Heart right ventricle (tissue), 16 donors: ENCODE measurements at regions not wholly inside any gene's neighbourhood (a gene's known extent, or its start where the extent isn't known, plus 50 kb on each side); places are given as distances from the start of the nearest gene placed in this dataset.

Source experiments
- ATAC-seq, 8 donors: fragments of 200-7000 bp; cut with Tn5 transposase; one replicate each; pipeline ENCODE4 v1.9.1; 2020; ENCODE audit warnings: mild to moderate bottlenecking in 8 of 8, moderate library complexity in 8 of 8, moderate number of reproducible peaks in 1 of 8
- DNase-seq, 2 donors: peaks; one replicate each; pipeline ENCODE4 v3.0.0-alpha.2; 2020
- H3K27ac ChIP-seq, 10 donors: fragments of 200-600 bp; sonication (generic) in 2 of 10; one replicate each; pipeline versions ENCODE4 v1.5.0 to v1.8.0; 2020 to 2022; ENCODE audit warnings: mild to moderate bottlenecking in 3 of 10
- H3K27me3 ChIP-seq, 7 donors: fragments of 200-600 bp; one replicate each; pipeline ENCODE4 v1.8.0; 2021 to 2022; ENCODE audit warnings: mild to moderate bottlenecking in 2 of 7
- H3K36me3 ChIP-seq, 9 donors: fragments of 200-600 bp; sonication (generic) in 1 of 9; one replicate each; pipeline versions ENCODE4 v1.5.0 to v1.8.0; 2020 to 2022; ENCODE audit warnings: mild to moderate bottlenecking in 2 of 9
- H3K4me1 ChIP-seq, 9 donors: fragments of 200-600 bp; sonication (generic) in 1 of 9; one replicate each; pipeline versions ENCODE4 v1.5.0 to v1.8.0; 2020 to 2022; ENCODE audit warnings: mild to moderate bottlenecking in 4 of 9
- H3K4me3 ChIP-seq, 10 donors: fragments of 200-600 bp; sonication (generic) in 2 of 10; one replicate each; pipeline versions ENCODE4 v1.5.0 to v1.8.0; 2020 to 2022; ENCODE audit warnings: mild to moderate bottlenecking in 7 of 10, moderate library complexity in 2 of 10
- H3K9me3 ChIP-seq, 11 donors: fragments of 200-600 bp in 10 of 11; sonication (generic) in 2 of 11; one replicate each; pipeline versions ENCODE4 v1.5.0 to v1.8.0; 2013 to 2022; ENCODE audit warnings: mild to moderate bottlenecking in 2 of 11, control low read depth in 1 of 11, moderate library complexity in 1 of 11
- CTCF ChIP-seq, 9 donors: fragments of 200-600 bp; sonication (generic) in 2 of 9; IDR thresholded peaks; one replicate each; pipeline versions ENCODE4 v1.5.0 to v1.8.0; 2021 to 2022; ENCODE audit warnings: antibody characterized with exemption in 9 of 9, mild to moderate bottlenecking in 5 of 9, moderate library complexity in 1 of 9
- WGBS, 2 donors: extraction: QIAGEN DNeasy Blood & Tissue Kit; methylation state at CpG; one replicate each; pipeline ENCODE4 v1.1.7; 2013; ENCODE audit warnings: inconsistent platforms in 1 of 2; 5-methylcytosine and 5-hydroxymethylcytosine counted together
- intact Hi-C, 10 donors: fragments of 100-400 bp; cut with DNase I; formaldehyde crosslinking; loops; one replicate each; pipeline versions ENCODE4 v1.11.1 to v1.14.2; 2022
- donor health status: Arrhythmogenic right ventricular cardiomyopathy.
- donor health status: ischemic (EF 13 %, LVEDD 7.1; RV severe dilation, severe dysfunction).
- donor health status: healthy with polysubstance abuse.
- donor health status: DM: no; HTN: yes; CAD: no.
- donor health status: DM: no; HTN: no; CAD: no.
- donor health status: ischemic (EF 25% LVEDD 6.9; RV normal size, moderate dysfunction).
- donor health status: ischemic (EF 25% LVEDD 5.7; RV mildly dilated, moderate dysfunction).
- donor health status: healthy.
- donor health status: DM: yes; HTN: yes; CAD: no.
- donor health status: Ischemic cardiomyopathy.
- donor health status: ischemic (EF 35%, LVEDD 5.7; RV mildly dilated, moderate dysfunction).
- donor health status: nonischemic (EF 11% LVEDD 7.7; RV severe dilation, severe dysfunction).
- donor health status: DM: yes; HTN: yes; CAD: no.
- donor health status: PGD.
- donor health status: ischemic (EF 29% LVEDD 5.4; RV normal size, mild dysfunction).
- donor health status: nonischemic (EF 23%, LVEDD 6.1; RV moderate dilation, normal function).

GRCh38 chr17:72332367-72332766, 211.5 kb downstream of the SOX9 start:
- H3K4me3 ChIP-seq: no peak overlapping the region
- H3K9me3 ChIP-seq: no peaks in the 10 kb centered on the region
- H3K27me3 ChIP-seq: peaks cover 0 to 39% (median 10%) of the 10 kb centered on the region in 7 donors
- no peak for TF ChIP-seq CTCF (IDR thresholded peaks at IDR 0.05)
- ATAC-seq (no peak), DNase-seq (no peak)
- no peaks in the 10 kb centered on the region for H3K36me3 ChIP-seq
- H3K4me1 ChIP-seq: no peaks in the 10 kb centered on the region
- 72 to 79% methylated on average over 3 of the region's 3 CpGs for WGBS, 2 donors
- H3K27ac ChIP-seq: no peak overlapping the region
- intact Hi-C loops: no loop called here

- peaks cover 0 to 39% (median 10%) of the 10 kb centered on the region in 7 donors for H3K27me3 ChIP-seq
- no peak for ATAC-seq
- 56 to 67% methylated on average over 2 of the region's 2 CpGs for WGBS, 2 donors
- TF ChIP-seq CTCF (IDR thresholded peaks at IDR 0.05): no peak
- DNase-seq: no peak
- H3K36me3 ChIP-seq: no peaks in the 10 kb centered on the region
- peaks cover 0 to 9% (median 7%) of the 10 kb centered on the region in 9 donors for H3K4me1 ChIP-seq
- H3K4me3 ChIP-seq: no peak overlapping the region
- intact Hi-C loops: no loop called here
- no peak overlapping the region for H3K27ac ChIP-seq
- H3K9me3 ChIP-seq: no peaks in the 10 kb centered on the region
Observed at GRCh38 chr17:72333570-72333969, 212.8 kb downstream of the SOX9 start.

- peaks cover 0 to 39% (median 10%) of the 10 kb centered on the region in 7 donors for H3K27me3 ChIP-seq
- peaks cover 0 to 16% (median 12%) of the 10 kb centered on the region in 9 donors for H3K4me1 ChIP-seq
- no peak overlapping the region for H3K4me3 ChIP-seq
- ATAC-seq (peak in 1 of 8 donors; percentile 74), DNase-seq (no peak)
- no peak overlapping the region for H3K27ac ChIP-seq
- intact Hi-C loops: no loop called here
- whole genome bisulfite sequencing, 2 donors: 54 to 55% methylated on average over 3 of the region's 3 CpGs
- no peaks in the 10 kb centered on the region for H3K36me3 ChIP-seq
- TF ChIP-seq CTCF (IDR thresholded peaks at IDR 0.05): peak in 1 of 9 donors; percentile 16
- no peaks in the 10 kb centered on the region for H3K9me3 ChIP-seq
Observed at GRCh38 chr17:72334205-72334604, 213.4 kb downstream of the SOX9 start.

- DNase-seq (no peak), ATAC-seq (no peak)
- Histone ChIP-seq H3K27me3 (peaks cover 0 to 51% (median 14%) of the 10 kb centered on the region in 7 donors), H3K4me1 (peaks cover 0 to 20% (median 17%) of the 10 kb centered on the region in 9 donors), H3K36me3 (no peaks in the 10 kb centered on the region), H3K27ac (no peak overlapping the region), H3K9me3 (no peaks in the 10 kb centered on the region), H3K4me3 (no peak overlapping the region)
- intact Hi-C loops: loop anchor here in 1 of 10 donors (5.0 kb wide), 1 partner anchor 41 kb away; no protein-coding TSS in a partner anchor
- 68 to 73% methylated on average over 11 of the region's 11 CpGs for WGBS, 2 donors
- no peak for TF ChIP-seq CTCF (IDR thresholded peaks at IDR 0.05)
Observed at GRCh38 chr17:72336026-72336803, 215.4 kb downstream of the SOX9 start.
